MM.1S (cell line): ENCODE measurements at regions not wholly inside any gene's neighbourhood (a gene's known extent, or its start where the extent isn't known, plus 50 kb on each side); places are given as distances from the start of the nearest gene placed in this dataset.

Experiments used
- DNase-seq: peaks from one replicate; pipeline ENCODE4 v3.0.0-alpha.2; 2015
- H2AFZ ChIP-seq: fragments of 300-600 bp; sonication (generic); 2 replicates; pipeline ENCODE4 v1.6.0; 2016; ENCODE audit warnings: antibody characterized with exemption, low read length
- H3F3A ChIP-seq: fragments of 300-600 bp; sonication (generic); 2 replicates; pipeline ENCODE4 v1.6.1; 2016; ENCODE audit warnings: mild to moderate bottlenecking, antibody characterized with exemption, low read length, moderate library complexity, mixed read lengths; ENCODE audit not compliant: insufficient read depth
- H3K27ac ChIP-seq: fragments of 300-600 bp; sonication (generic); 2 replicates; pipeline ENCODE4 v1.5.1; 2016; ENCODE audit warnings: mild to moderate bottlenecking, low read length
- H3K27me3 ChIP-seq: fragments of 300-600 bp; sonication (generic); replicated peaks from 2 replicates; pipeline ENCODE4 v1.6.0; 2016; ENCODE audit warnings: low read length; ENCODE audit not compliant: insufficient read depth
- H3K36me3 ChIP-seq: fragments of 300-600 bp; sonication (generic); replicated peaks from 2 replicates; pipeline ENCODE4 v1.6.1; 2016; ENCODE audit warnings: mild to moderate bottlenecking, low read length, mixed read lengths; ENCODE audit not compliant: insufficient read depth
- H3K4me1 ChIP-seq: fragments of 300-600 bp; sonication (generic); 2 replicates; pipeline ENCODE4 v1.6.1; 2016; ENCODE audit warnings: low read length, mixed read lengths
- H3K4me2 ChIP-seq: fragments of 300-600 bp; sonication (generic); 2 replicates; pipeline ENCODE4 v1.6.0; 2016; ENCODE audit warnings: low read depth, low read length
- H3K4me3 ChIP-seq: fragments of 300-600 bp; sonication (generic); 2 replicates; pipeline ENCODE4 v1.5.1; 2016; ENCODE audit warnings: low read length, mixed read lengths
- H3K79me2 ChIP-seq: fragments of 300-600 bp; sonication (generic); 2 replicates; pipeline ENCODE4 v1.6.1; 2016; ENCODE audit warnings: mixed run types, low read length, mixed read lengths
- H3K9ac ChIP-seq: fragments of 300-600 bp; sonication (generic); 2 replicates; pipeline ENCODE4 v1.6.1; 2016; ENCODE audit warnings: low read length, mixed read lengths
- H3K9me2 ChIP-seq: fragments of 300-600 bp; sonication (generic); replicated peaks from 2 replicates; pipeline ENCODE4 v1.6.1; 2016; ENCODE audit warnings: mild to moderate bottlenecking, low read length, mixed read lengths; ENCODE audit not compliant: insufficient read depth
- H3K9me3 ChIP-seq: fragments of 300-600 bp; sonication (generic); replicated peaks from 2 replicates; pipeline ENCODE4 v1.6.1; 2016; ENCODE audit warnings: mild to moderate bottlenecking, low read length, mixed read lengths; ENCODE audit not compliant: insufficient read depth
- H4K20me1 ChIP-seq: fragments of 300-600 bp; sonication (generic); 2 replicates; pipeline ENCODE4 v1.6.1; 2016; ENCODE audit warnings: mild to moderate bottlenecking, low read length, moderate library complexity, mixed read lengths; ENCODE audit not compliant: insufficient read depth
- EZH2 ChIP-seq: fragments of 300-600 bp; sonication (generic); optimal IDR thresholded peaks from 2 replicates; pipeline ENCODE3; 2017; ENCODE audit warnings: low read depth, mild to moderate bottlenecking, antibody characterized with exemption, low read length, mixed read lengths
- EZH2phosphoT487 ChIP-seq: fragments of 300-600 bp; sonication (generic); IDR thresholded peaks from 2 replicates; pipeline ENCODE4 v1.6.1; 2018; ENCODE audit warnings: antibody characterized with exemption, low read length
- TF ChIP-seq, protein P1 (sequence below): fragments of 300-600 bp; sonication (generic); IDR thresholded peaks from 2 replicates; pipeline ENCODE4 v1.5.1; 2016; ENCODE audit warnings: antibody characterized with exemption, low read length, mixed read lengths

DNA sequence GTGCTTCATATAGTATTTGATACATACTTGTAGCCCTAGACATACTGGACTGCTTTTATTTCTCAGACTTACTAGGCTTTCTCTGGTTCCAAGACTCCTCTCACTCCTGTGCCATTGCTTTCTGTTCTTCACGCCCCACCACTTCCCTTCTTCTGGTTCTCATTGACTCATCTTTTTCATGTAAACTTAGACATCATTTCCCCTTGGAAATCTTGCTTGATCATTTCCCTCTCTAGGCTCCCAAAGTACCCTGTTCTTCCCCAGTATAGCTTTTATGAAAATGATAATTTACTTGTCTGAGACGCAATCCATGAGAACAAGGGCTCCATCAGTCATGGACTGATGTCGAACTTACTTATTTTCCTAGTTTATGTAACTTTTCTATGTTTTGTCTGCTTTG lies 83.5 kb downstream of the TLR4 start:
- Histone ChIP-seq H3K4me3 (no peak overlapping the region), H2AFZ (no peak overlapping the region), H3K36me3 (no peaks in the 10 kb centered on the region), H3K27ac (no peak overlapping the region), H3K79me2 (no peaks in the 10 kb centered on the region), H4K20me1 (no peaks in the 10 kb centered on the region), H3K9me2 (no peaks in the 10 kb centered on the region), H3K4me1 (peaks cover 6% of the 10 kb centered on the region), H3K9ac (no peak overlapping the region), H3K4me2 (no peak overlapping the region), H3K9me3 (no peaks in the 10 kb centered on the region), H3F3A (peaks cover 13% of the 10 kb centered on the region), H3K27me3 (no peaks in the 10 kb centered on the region)
- no peak for DNase-seq
- TF ChIP-seq EZH2 (no peak), EZH2phosphoT487 (no peak)
- TF ChIP-seq, protein P1, sequence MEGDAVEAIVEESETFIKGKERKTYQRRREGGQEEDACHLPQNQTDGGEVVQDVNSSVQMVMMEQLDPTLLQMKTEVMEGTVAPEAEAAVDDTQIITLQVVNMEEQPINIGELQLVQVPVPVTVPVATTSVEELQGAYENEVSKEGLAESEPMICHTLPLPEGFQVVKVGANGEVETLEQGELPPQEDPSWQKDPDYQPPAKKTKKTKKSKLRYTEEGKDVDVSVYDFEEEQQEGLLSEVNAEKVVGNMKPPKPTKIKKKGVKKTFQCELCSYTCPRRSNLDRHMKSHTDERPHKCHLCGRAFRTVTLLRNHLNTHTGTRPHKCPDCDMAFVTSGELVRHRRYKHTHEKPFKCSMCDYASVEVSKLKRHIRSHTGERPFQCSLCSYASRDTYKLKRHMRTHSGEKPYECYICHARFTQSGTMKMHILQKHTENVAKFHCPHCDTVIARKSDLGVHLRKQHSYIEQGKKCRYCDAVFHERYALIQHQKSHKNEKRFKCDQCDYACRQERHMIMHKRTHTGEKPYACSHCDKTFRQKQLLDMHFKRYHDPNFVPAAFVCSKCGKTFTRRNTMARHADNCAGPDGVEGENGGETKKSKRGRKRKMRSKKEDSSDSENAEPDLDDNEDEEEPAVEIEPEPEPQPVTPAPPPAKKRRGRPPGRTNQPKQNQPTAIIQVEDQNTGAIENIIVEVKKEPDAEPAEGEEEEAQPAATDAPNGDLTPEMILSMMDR, result no peak

GRCh38 chr9:117795271-117795670 lies 91.1 kb downstream of the TLR4 start:
- Histone ChIP-seq H3K79me2 (no peaks in the 10 kb centered on the region), H3K4me1 (no peaks in the 10 kb centered on the region), H3K9ac (no peak overlapping the region), H3K9me3 (no peaks in the 10 kb centered on the region), H3K4me3 (no peak overlapping the region), H3K4me2 (no peak overlapping the region), H3K36me3 (no peaks in the 10 kb centered on the region), H3F3A (no peaks in the 10 kb centered on the region), H3K27me3 (no peaks in the 10 kb centered on the region), H2AFZ (no peak overlapping the region), H4K20me1 (no peaks in the 10 kb centered on the region), H3K27ac (no peak overlapping the region), H3K9me2 (no peaks in the 10 kb centered on the region)
- no peak for DNase-seq
- no peak for TF ChIP-seq EZH2phosphoT487
- TF ChIP-seq EZH2, result no peak
- TF ChIP-seq, protein P1, result no peak

GRCh38 chr9:117796681-117797080 lies 92.5 kb downstream of the TLR4 start:
- no peak overlapping the region for H3K27ac ChIP-seq
- H3K4me3 ChIP-seq, result no peak overlapping the region
- no peaks in the 10 kb centered on the region for H3K27me3 ChIP-seq
- no peaks in the 10 kb centered on the region for H4K20me1 ChIP-seq
- H3K4me1 ChIP-seq, result no peaks in the 10 kb centered on the region
- H3K9ac ChIP-seq, result no peak overlapping the region
- H3F3A ChIP-seq, result no peaks in the 10 kb centered on the region
- DNase-seq, result no peak
- no peak overlapping the region for H2AFZ ChIP-seq
- no peaks in the 10 kb centered on the region for H3K9me2 ChIP-seq
- H3K4me2 ChIP-seq, result no peak overlapping the region
- TF ChIP-seq EZH2phosphoT487, result no peak
- no peak for TF ChIP-seq EZH2
- TF ChIP-seq, protein P1, result no peak
- no peaks in the 10 kb centered on the region for H3K36me3 ChIP-seq
- no peaks in the 10 kb centered on the region for H3K79me2 ChIP-seq
- H3K9me3 ChIP-seq, result no peaks in the 10 kb centered on the region
